ENCODE measurements at regions not wholly inside any gene's neighbourhood (a gene's known extent, or its start where the extent isn't known, plus 50 kb on each side); places are given as distances from the start of the nearest gene placed in this dataset.

GRCh38 chr2:83573060-83573459 lies 886.0 kb downstream of the SUCLG1 start:
- no peak overlapping the region for H3K4me3 ChIP-seq (replicated peaks; ENCODE audit: low read depth, low read length)
- TF ChIP-seq, protein P1, sequence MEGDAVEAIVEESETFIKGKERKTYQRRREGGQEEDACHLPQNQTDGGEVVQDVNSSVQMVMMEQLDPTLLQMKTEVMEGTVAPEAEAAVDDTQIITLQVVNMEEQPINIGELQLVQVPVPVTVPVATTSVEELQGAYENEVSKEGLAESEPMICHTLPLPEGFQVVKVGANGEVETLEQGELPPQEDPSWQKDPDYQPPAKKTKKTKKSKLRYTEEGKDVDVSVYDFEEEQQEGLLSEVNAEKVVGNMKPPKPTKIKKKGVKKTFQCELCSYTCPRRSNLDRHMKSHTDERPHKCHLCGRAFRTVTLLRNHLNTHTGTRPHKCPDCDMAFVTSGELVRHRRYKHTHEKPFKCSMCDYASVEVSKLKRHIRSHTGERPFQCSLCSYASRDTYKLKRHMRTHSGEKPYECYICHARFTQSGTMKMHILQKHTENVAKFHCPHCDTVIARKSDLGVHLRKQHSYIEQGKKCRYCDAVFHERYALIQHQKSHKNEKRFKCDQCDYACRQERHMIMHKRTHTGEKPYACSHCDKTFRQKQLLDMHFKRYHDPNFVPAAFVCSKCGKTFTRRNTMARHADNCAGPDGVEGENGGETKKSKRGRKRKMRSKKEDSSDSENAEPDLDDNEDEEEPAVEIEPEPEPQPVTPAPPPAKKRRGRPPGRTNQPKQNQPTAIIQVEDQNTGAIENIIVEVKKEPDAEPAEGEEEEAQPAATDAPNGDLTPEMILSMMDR (IDR thresholded peaks at IDR 0.05; ENCODE audit: low read depth, low read length, missing control alignments): no peak
- DNase-seq (ENCODE audit: extremely low read depth, low read depth): no peak

DNA sequence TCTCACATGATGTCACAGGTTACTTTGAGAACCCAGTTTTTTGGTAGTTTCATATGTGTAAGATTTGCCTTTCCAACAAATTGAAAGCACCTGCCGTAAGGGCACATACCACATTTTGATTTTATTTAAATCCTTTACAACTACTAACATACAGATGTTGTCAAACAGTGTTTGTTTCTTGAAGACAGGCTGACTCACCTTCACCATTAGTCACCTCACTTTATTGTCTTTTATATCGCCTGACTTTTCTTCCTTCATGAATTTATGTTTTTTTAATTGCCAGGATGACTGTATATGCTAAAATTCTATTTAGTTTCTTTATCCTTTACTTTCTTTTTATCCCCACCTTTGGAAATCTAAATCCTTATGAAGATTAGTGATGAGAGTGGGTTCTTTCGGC lies 886.7 kb downstream of the SUCLG1 start:
- TF ChIP-seq, protein P1 (IDR thresholded peaks at IDR 0.05; ENCODE audit: low read depth, low read length, missing control alignments): no peak
- DNase-seq (ENCODE audit: extremely low read depth, low read depth): no peak
- H3K4me3 ChIP-seq (replicated peaks; ENCODE audit: low read depth, low read length): no peak overlapping the region

- TF ChIP-seq, protein P1 (IDR thresholded peaks at IDR 0.05; ENCODE audit: low read depth, low read length, missing control alignments): no peak
- DNase-seq (ENCODE audit: extremely low read depth, low read depth): no peak
- H3K4me3 ChIP-seq (replicated peaks; ENCODE audit: low read depth, low read length): no peak overlapping the region
These were observed 891.5 kb downstream of the SUCLG1 start for GRCh38 chr2:83567551-83567950.

GRCh38 chr2:83565626-83566025 lies 893.5 kb downstream of the SUCLG1 start:
- no peak overlapping the region for H3K4me3 ChIP-seq (replicated peaks; ENCODE audit: low read depth, low read length)
- TF ChIP-seq, protein P1 (IDR thresholded peaks at IDR 0.05; ENCODE audit: low read depth, low read length, missing control alignments): no peak
- no peak for DNase-seq (ENCODE audit: extremely low read depth, low read depth)

GRCh38 chr2:83565181-83565580 lies 893.9 kb downstream of the SUCLG1 start:
- H3K4me3 ChIP-seq (replicated peaks; ENCODE audit: low read depth, low read length): no peak overlapping the region
- TF ChIP-seq, protein P1 (IDR thresholded peaks at IDR 0.05; ENCODE audit: low read depth, low read length, missing control alignments): no peak
- DNase-seq (ENCODE audit: extremely low read depth, low read depth): no peak

DNA sequence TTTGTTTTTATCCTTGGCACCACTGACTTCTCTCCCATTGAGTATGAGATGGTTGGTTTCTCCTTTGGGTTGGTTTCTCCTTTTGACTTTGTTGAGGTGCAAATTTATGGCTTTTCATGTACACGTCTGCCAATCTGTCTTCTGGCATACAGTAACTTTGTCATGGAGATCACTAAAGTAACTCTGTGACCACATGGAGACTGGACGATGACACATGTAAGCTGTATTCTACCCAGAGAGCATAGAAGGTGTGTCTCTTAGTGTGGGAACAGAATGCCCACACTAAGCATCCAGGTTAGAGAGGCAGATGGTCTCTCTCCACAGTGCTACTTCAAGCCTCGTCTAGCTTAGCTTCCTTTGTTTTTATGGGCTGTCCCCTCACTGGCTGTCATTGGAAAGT lies 897.5 kb downstream of the SUCLG1 start:
- no peak overlapping the region for H3K4me3 ChIP-seq (replicated peaks; ENCODE audit: low read depth, low read length)
- no peak for DNase-seq (ENCODE audit: extremely low read depth, low read depth)
- TF ChIP-seq, protein P1 (IDR thresholded peaks at IDR 0.05; ENCODE audit: low read depth, low read length, missing control alignments): no peak

GRCh38 chr2:83536556-83536955 lies 922.5 kb downstream of the SUCLG1 start:
- TF ChIP-seq, protein P1 (IDR thresholded peaks at IDR 0.05; ENCODE audit: low read depth, low read length, missing control alignments): no peak
- no peak overlapping the region for H3K4me3 ChIP-seq (replicated peaks; ENCODE audit: low read depth, low read length)
- DNase-seq (ENCODE audit: extremely low read depth, low read depth): no peak
